IPS-20b (cell line): ENCODE measurements at regions not wholly inside any gene's neighbourhood (a gene's known extent, or its start where the extent isn't known, plus 50 kb on each side); places are given as distances from the start of the nearest gene placed in this dataset.
"Not testable (repeated sequence)": the region's sequence is repeated elsewhere in the genome, so short reads cannot be mapped to it uniquely, and the experiment has no call there.

ENCODE experiments used
- H3K27ac ChIP-seq: one replicate; pipeline ENCODE4 v1.5.1; 2013; ENCODE audit warnings: low read length
- H3K27me3 ChIP-seq: 2 replicates; pipeline ENCODE4 v1.6.1; 2013; ENCODE audit warnings: mild to moderate bottlenecking, low read length, inconsistent platforms; ENCODE audit not compliant: insufficient read depth
- H3K36me3 ChIP-seq: 2 replicates; pipeline ENCODE4 v1.6.1; 2013; ENCODE audit warnings: low read depth, mild to moderate bottlenecking, inconsistent platforms, low read length, moderate library complexity; ENCODE audit not compliant: insufficient read depth
- H3K4me1 ChIP-seq: 2 replicates; pipeline ENCODE4 v1.6.1; 2013; ENCODE audit warnings: mild to moderate bottlenecking, control low read depth, inconsistent platforms, low read length, moderate library complexity; ENCODE audit not compliant: insufficient read depth
- H3K4me3 ChIP-seq: 2 replicates; pipeline ENCODE4 v1.5.1; 2013; ENCODE audit warnings: mild to moderate bottlenecking, low read length, inconsistent platforms
- H3K9ac ChIP-seq: 2 replicates; pipeline ENCODE4 v1.6.1; 2013; ENCODE audit warnings: low read depth, mild to moderate bottlenecking, inconsistent platforms, low read length, moderate library complexity
- H3K9me3 ChIP-seq: 2 replicates; pipeline ENCODE4 v1.6.1; 2013; ENCODE audit warnings: mild to moderate bottlenecking, low read depth, low read length, inconsistent platforms; ENCODE audit not compliant: insufficient read depth

DNA sequence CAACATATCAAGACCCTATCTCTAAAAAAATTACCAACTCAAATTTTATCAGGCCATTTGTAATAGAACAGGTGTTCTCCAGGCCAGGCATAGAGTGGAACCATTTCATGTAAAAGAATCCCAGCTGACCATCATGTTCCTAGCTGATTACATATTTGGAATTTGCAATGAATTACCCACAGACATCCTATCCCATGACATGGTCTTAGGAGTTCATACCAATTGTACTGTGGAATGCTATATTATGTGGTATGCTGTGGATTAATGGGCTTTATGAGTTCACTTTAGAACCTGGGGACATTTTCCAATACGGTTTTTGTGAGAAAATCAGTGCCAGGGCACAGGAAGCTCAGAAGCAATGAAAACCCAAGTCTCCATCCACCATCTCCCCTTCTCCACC lies 110.3 kb downstream of the ZNF281 start:
- H3K36me3 ChIP-seq = no peaks in the 10 kb centered on the region
- H3K27me3 ChIP-seq = peaks cover 47% of the 10 kb centered on the region
- H3K4me3 ChIP-seq = no peak overlapping the region
- no peak overlapping the region for H3K27ac ChIP-seq
- H3K9me3 ChIP-seq = no peaks in the 10 kb centered on the region
- H3K4me1 ChIP-seq = no peaks in the 10 kb centered on the region; the same call in 1 of the 2 replicates
- H3K9ac ChIP-seq = no peak overlapping the region

DNA sequence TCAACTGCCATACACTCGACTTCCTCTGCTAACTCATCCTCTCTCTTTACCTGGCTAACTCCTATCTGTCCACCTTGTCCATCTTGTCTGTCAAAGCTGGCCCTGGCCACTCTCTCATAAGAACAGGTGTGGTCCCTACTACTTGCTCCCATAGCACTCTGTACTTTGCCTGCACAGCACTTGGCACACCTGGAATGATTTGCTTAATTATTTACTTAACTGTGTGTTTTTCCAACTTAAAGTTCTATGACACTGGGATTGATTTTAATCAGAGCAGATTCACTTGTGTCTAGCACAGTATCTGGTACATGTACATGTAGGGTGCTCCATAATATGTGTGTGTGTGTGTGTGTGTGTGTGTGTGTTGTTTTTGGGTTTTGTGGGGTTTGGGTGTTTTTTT lies 111.6 kb downstream of the ZNF281 start:
- H3K27ac ChIP-seq = no peak overlapping the region

DNA sequence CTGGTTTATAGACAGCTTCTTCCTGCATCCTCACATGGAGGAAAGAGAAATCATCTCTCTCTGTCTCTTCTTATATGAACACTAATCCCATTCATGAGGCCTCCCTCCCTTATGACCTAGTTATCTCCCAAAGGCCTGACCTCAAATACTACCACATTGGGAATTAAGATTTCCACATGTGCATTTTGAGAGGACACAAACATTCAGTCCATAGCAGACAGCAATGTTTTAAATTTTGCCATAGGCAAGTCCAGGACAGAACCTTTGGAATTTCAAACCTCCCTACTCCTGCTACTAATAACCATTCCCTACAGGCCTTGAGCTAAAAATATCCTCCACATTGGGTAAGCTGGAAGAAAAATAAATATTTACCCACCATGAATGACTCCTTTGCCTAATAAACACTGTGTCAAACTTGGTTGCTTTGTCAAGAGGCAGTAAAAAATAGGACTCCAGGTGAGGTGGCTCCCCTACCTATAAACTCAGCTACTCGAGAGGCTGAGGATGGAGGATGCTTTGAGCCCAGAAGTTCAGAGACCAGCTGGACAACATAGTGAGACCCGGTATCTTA lies 113.7 kb downstream of the ZNF281 start:
- H3K4me3 ChIP-seq = no peak overlapping the region
- no peaks in the 10 kb centered on the region; the same call in 1 of the 2 replicates for H3K4me1 ChIP-seq
- H3K9ac ChIP-seq = no peak overlapping the region
- H3K9me3 ChIP-seq = no peaks in the 10 kb centered on the region
- H3K27ac ChIP-seq = no peak overlapping the region
- H3K27me3 ChIP-seq = peaks cover 20% of the 10 kb centered on the region
- no peaks in the 10 kb centered on the region for H3K36me3 ChIP-seq

More for the DNA sequence above, 111.6 kb downstream of the ZNF281 start:
- no peaks in the 10 kb centered on the region for H3K36me3 ChIP-seq
- H3K27me3 ChIP-seq = peaks cover 37% of the 10 kb centered on the region
- H3K4me3 ChIP-seq = no peak overlapping the region
- H3K9me3 ChIP-seq = no peaks in the 10 kb centered on the region
- H3K4me1 ChIP-seq = no peaks in the 10 kb centered on the region; the same call in 1 of the 2 replicates
- no peak overlapping the region for H3K9ac ChIP-seq

DNA sequence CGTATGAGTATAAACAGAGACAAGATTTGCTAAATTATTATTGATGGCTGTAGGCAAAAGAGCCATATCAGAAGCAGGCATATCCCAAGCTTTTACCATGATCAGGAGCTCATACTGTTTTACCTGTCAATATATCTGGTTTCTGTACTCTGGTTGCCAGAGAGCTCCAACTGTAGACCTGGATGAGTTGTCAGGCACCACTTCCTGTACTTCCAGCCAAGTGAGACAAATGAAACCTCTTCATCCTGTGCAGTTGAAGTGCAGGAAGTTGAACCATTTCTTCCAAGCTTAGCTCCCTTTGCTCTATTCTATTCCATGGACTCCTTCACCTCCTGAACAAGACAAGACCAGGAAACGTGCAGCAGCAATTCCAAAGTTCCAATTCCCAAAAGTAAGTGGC lies 115.6 kb downstream of the ZNF281 start:
- Histone ChIP-seq H3K9ac (no peak overlapping the region), H3K9me3 (no peaks in the 10 kb centered on the region), H3K4me3 (no peak overlapping the region), H3K27ac (no peak overlapping the region), H3K27me3 (peaks cover 11% of the 10 kb centered on the region), H3K36me3 (no peaks in the 10 kb centered on the region), H3K4me1 (peaks cover 3% of the 10 kb centered on the region; the same call in 1 of the 2 replicates)

DNA sequence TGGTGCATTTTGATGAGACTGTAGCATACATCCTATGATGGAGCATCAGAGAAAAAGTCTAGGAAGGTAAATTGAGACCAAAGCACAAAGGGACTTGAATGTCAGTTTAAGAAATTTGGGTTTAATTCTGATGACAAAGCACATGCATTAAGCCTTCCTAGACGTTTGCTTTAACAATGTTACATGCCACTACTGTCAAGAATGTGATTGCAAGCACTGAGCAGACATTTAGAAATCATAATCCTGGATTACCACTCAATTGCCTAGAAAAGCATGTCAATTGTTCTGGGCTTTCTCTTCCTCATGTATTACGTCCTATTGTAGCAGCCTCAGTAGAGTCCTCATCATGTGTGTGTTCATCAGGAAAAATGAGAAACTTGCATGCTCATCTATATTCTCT lies 117.1 kb downstream of the ZNF281 start:
- Histone ChIP-seq H3K9me3 (no peaks in the 10 kb centered on the region), H3K9ac (no peak overlapping the region), H3K4me3 (no peak overlapping the region), H3K36me3 (no peaks in the 10 kb centered on the region), H3K4me1 (peaks cover 3% of the 10 kb centered on the region; the same call in 1 of the 2 replicates), H3K27me3 (peaks cover 16% of the 10 kb centered on the region), H3K27ac (no peak overlapping the region)

GRCh38 chr1:200291106-200291505 lies 118.7 kb downstream of the ZNF281 start:
- no peak overlapping the region for H3K4me3 ChIP-seq
- peaks cover 3% of the 10 kb centered on the region; the same call in 1 of the 2 replicates for H3K4me1 ChIP-seq
- no peak overlapping the region for H3K27ac ChIP-seq
- peaks cover 16% of the 10 kb centered on the region for H3K27me3 ChIP-seq
- H3K9ac ChIP-seq = no peak overlapping the region
- H3K9me3 ChIP-seq = no peaks in the 10 kb centered on the region
- no peaks in the 10 kb centered on the region for H3K36me3 ChIP-seq

GRCh38 chr1:200290010-200290685 lies 119.7 kb downstream of the ZNF281 start:
- Histone ChIP-seq H3K4me1 (peaks cover 3% of the 10 kb centered on the region; the same call in 1 of the 2 replicates), H3K36me3 (no peaks in the 10 kb centered on the region), H3K9me3 (no peaks in the 10 kb centered on the region), H3K27me3 (peaks cover 16% of the 10 kb centered on the region), H3K27ac (no peak overlapping the region), H3K9ac (no peak overlapping the region), H3K4me3 (no peak overlapping the region)

DNA sequence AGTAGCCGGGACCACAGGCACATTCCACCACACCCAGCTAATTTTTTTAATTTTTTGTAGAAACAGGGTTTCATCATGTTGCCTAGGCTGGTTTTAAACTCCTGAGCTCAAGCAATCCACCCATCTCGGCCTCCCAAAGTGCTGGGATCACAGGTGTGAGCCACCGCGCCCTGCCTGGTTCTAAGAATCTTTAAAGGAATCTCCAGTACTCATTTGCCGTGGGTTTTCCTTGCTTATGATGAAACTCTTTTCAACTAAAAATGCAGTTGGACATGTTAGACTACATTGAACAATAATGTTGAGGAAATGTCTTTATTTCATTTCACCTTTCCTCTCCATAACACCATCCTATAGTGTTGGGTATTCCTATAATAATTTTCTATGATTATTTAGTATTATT lies 121.6 kb downstream of the ZNF281 start:
- Histone ChIP-seq H3K36me3 (no peaks in the 10 kb centered on the region), H3K9ac (no peak overlapping the region), H3K27me3 (peaks cover 16% of the 10 kb centered on the region), H3K4me1 (peaks cover 3% of the 10 kb centered on the region; the same call in 1 of the 2 replicates), H3K4me3 (no peak overlapping the region), H3K27ac (no peak overlapping the region), H3K9me3 (no peaks in the 10 kb centered on the region)

DNA sequence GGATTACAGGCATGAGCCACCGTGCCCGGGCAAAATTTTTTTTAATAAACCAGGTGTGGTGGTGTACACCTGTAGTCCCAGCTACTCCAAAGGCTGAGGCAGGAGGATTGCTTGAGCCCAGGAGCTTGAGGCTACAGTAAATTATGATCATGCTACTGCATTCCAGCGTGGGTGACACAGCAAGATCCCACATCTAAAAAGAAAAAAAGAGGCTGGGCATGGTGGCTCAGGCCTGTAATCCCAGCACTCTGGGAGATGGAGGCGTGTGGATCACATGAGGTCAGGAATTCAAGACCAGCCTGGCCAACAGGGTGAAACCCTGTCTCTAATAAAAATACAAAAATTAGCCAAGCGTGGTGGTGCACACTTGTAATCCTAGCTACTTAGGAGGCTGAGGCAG lies 125.6 kb downstream of the ZNF281 start:
- H3K36me3 ChIP-seq, H3K4me1 ChIP-seq, H3K27ac ChIP-seq, H3K27me3 ChIP-seq, H3K4me3 ChIP-seq, H3K9ac ChIP-seq, H3K9me3 ChIP-seq: not testable (repeated sequence)

- no peaks in the 10 kb centered on the region for H3K9me3 ChIP-seq
- H3K36me3 ChIP-seq = no peaks in the 10 kb centered on the region
- H3K27ac ChIP-seq = no peak overlapping the region
- H3K9ac ChIP-seq = no peak overlapping the region
- H3K4me3 ChIP-seq = no peak overlapping the region
- H3K4me1 ChIP-seq = no peaks in the 10 kb centered on the region
- no peaks in the 10 kb centered on the region; the same call in 1 of the 2 replicates for H3K27me3 ChIP-seq
Measured at GRCh38 chr1:200282497-200283122, 127.2 kb downstream of the ZNF281 start.

DNA sequence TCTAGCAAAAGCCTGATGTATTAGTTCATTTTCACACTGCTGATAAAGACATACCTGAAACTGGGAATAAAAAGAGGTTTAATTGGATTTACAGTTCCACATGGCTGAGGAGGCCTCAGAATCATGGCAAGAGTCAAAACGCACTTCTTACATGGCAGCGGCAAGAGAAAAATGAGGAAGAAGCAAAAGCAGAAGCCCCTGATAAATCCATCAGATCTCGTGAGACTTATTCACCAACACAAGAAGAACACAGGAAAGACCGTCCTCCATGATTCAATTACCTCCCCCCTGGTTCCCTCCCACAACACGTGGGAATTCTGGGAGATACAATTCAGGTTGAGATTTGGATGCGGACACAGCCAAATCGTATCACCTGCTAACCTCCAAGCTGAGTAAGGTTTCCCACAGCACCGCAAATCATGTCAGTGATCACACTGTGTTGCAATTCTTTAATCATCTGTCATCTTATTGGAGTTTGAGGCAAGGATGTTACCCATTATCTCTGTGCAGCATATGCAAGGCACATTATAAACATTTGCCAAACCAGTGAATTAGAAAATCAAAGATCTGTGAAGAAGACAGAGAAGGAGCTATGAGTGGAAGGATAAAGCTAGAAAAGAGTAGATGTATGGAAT lies 128.5 kb downstream of the ZNF281 start:
- no peak overlapping the region for H3K27ac ChIP-seq

More for the DNA sequence above, 128.5 kb downstream of the ZNF281 start:
- no peaks in the 10 kb centered on the region for H3K9me3 ChIP-seq
- no peak overlapping the region for H3K4me3 ChIP-seq
- H3K4me1 ChIP-seq = no peaks in the 10 kb centered on the region
- H3K27me3 ChIP-seq = no peaks in the 10 kb centered on the region
- no peak overlapping the region for H3K9ac ChIP-seq
- no peaks in the 10 kb centered on the region for H3K36me3 ChIP-seq
